Fibroblast of upper back skin (primary cell): ENCODE measurements at regions not wholly inside any gene's neighbourhood (a gene's known extent, or its start where the extent isn't known, plus 50 kb on each side); places are given as distances from the start of the nearest gene placed in this dataset.
A peak's percentile ranks its signal among the peaks of the same experiment; 100 is the strongest.
"Not testable (repeated sequence)": the region's sequence is repeated elsewhere in the genome, so short reads cannot be mapped to it uniquely, and the experiment has no call there.

Experiments
- DNase-seq: peaks from one replicate; pipeline ENCODE4 v3.0.0-alpha.2; 2013

- peak; percentile 67 for DNase-seq
Observed at GRCh38 chr7:84729284-84729683, 457.6 kb downstream of the SEMA3D start.

DNA sequence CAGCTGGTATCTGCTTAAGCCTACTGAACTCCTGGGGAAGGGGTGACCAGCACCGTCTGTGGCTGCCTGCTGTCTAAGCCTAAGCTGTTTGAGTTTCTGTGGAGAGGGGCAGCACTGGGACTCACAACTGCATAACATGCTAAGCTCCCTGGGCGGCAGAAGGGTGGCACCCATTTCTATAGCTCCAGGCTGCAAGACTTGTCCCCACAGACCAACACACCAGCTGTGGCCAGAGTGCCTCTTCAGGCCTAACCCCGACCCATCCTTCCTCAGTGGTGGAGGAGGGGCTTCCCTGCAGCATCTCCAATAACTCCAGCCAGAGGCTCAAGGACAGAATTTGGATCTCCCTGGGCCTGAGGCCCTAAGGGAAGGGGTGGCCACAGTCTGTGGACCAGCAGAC is 464.1 kb downstream of the SEMA3D start:
- DNase-seq, result no peak

DNA sequence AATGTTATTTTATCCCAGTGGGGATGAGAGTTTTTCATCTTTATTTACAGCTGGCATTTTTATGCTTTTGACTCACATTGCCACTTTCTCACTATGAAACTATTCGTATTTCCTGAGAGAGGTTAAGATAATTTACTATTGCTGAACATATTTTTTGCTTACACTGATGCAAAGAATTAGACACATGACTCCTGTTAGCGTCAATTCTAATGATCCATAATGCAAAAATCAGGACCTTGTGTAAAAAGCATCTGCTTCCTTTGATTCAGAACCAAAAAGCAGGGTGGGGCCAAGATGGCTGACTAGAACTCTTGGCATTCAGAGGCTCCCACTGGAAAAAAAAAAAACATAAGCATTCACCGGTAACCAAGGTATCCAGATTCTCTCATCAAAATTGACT is 464.8 kb downstream of the SEMA3D start:
- DNase-seq, result peak; percentile 23

- no peak for DNase-seq
Observed at GRCh38 chr7:84720456-84721097, 466.3 kb downstream of the SEMA3D start.

DNA sequence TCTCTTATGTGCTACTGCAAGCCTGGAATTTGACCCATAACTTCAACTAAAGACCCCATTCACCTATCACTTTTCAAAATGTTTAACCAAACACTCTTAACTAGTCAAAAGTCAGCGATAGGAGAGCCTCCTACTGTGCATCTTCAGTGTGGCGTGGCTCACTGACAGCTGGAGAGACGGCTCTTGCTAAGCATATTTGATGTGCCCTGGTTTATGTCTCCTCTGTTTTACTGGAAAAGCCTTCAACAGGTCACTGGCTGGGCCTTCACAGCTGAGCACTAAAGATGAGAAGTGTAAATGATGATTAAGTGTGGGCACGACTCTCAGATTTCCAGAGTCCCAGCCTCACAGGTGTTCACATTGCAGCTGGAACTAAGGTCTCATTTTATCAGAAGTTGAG is 472.1 kb downstream of the SEMA3D start:
- DNase-seq, result no peak

GRCh38 chr7:84712374-84713121 is 474.3 kb downstream of the SEMA3D start:
- no peak for DNase-seq

- not testable (repeated sequence) for DNase-seq
Observed at GRCh38 chr7:84710538-84710937, 476.3 kb downstream of the SEMA3D start.

DNA sequence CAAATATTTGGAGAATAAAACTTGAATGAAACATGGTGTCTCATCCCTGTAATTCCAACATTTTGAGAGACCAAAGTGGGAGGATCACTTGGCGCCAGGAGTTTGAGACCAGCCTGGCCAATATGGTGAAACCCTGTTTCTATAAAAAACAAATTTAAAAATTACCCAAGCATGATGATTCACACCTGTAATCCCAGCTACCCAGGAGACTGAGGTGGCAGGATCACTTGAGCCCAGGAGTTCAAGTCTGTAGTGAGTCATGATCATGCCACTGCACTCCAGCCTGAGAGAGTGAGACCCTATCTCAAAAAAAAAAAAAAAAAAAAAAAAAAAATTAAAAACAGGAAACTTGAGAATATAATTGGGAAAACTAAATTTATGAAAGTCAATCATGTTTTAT is 481.1 kb downstream of the SEMA3D start:
- no peak for DNase-seq

- no peak for DNase-seq
Observed at GRCh38 chr7:84705079-84705478, 481.8 kb downstream of the SEMA3D start.

GRCh38 chr7:84704380-84704779 is 482.5 kb downstream of the SEMA3D start:
- DNase-seq, result no peak

GRCh38 chr7:84701524-84702306 is 485.1 kb downstream of the SEMA3D start:
- DNase-seq, result peak; percentile 79

- DNase-seq, result peak; percentile 29
Observed at GRCh38 chr7:84700563-84701370, 486.1 kb downstream of the SEMA3D start.

GRCh38 chr7:84697506-84697905 is 489.4 kb downstream of the SEMA3D start:
- peak; percentile 73 for DNase-seq

DNA sequence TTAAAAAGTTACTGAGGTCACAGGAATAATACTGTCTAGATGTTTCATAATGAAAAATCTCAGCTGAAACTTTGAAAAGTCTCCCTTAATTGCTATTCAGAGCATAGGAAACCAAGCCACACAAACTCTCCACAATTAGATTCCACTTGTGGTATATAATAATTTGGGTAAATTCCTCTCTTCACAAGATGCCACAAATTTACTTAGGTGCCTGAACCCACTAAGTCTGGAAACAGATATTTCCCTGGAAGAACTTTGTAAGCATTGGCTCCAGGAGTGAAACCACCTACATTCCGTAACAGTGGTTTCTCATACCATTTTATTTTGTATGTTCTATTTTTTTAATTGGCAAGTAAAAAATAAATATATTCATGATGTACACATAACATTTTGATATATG is 493.4 kb downstream of the SEMA3D start:
- DNase-seq, result peak; percentile 47

DNA sequence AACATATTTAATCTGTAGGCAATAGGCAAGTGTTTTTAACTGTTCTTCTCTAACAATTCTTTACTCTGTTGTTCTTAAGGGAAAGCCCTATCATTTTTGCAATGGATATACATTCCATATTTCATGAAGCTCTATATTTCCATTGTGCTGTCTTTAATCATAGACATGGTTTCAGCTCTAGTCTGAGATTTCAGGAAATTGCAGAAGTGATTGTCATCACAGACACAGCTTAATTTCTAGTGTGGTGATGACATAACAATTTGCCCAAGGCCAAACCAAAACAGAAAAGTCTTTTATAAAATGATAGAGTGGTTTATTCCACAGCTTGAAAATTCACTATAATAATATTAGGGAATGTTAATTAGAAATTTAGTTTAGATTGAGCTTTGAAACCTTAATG is 494.1 kb upstream of the SEMA3A start:
- DNase-seq, result peak; percentile 79

- peak; percentile 25 for DNase-seq
Observed at GRCh38 chr7:84686373-84686772, 491.8 kb upstream of the SEMA3A start.

- DNase-seq, result no peak
Observed at GRCh38 chr7:84684836-84685480, 490.4 kb upstream of the SEMA3A start.

- no peak for DNase-seq
Observed at GRCh38 chr7:84682543-84682942, 488.0 kb upstream of the SEMA3A start.

DNA sequence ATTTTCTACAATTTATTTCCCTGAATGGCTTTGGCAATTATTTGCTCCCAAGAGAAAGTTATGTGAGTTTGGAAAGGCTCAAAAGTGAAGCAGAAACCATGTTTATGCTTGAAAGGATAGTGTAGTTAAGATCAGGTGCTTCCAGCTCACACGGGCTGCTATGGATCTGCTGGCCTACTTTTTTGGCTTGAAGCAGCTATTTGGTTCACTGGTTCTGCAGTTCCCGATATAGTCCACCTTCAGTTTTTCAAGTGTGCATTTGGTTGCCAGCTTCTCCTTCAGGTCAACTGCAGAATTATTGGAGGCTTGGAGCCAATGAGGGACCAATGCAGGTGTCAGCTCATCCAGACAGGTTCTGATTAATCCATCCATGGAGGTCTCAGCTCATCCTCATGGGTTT is 484.3 kb upstream of the SEMA3A start:
- no peak for DNase-seq

- DNase-seq, result no peak
Observed at GRCh38 chr7:84677117-84677732, 482.6 kb upstream of the SEMA3A start.

DNA sequence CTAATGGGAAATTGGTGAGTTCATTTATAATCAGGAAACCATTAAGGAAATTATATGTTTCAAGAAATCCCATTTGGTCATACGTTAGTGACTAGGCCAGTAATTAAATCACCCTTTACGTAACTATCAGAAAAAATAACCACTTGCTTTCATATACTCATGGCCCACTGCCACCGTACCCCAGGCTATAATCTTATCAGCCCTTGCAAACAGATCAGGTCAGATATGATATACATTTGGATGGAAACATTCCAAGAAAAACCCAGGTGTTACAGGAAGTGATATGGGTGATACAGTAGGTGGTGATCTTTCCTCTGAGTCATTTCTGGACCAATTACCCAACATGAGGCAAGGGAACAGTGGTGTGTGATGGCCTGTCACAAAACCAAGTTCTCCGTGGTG is 481.0 kb upstream of the SEMA3A start:
- DNase-seq, result no peak
